A549 (cell line): ENCODE measurements at regions not wholly inside any gene's neighbourhood (a gene's known extent, or its start where the extent isn't known, plus 50 kb on each side); places are given as distances from the start of the nearest gene placed in this dataset.

Source experiments
- CBX2 ChIP-seq: fragments of 200-600 bp; sonication (generic); IDR thresholded peaks from 2 replicates; pipeline ENCODE4 v1.6.1; 2016; ENCODE audit warnings: low read depth, mild to moderate bottlenecking, borderline replicate concordance
- CHD2 ChIP-seq: fragments of 150-350 bp; IDR thresholded peaks from 2 replicates; pipeline ENCODE4 v1.6.1; 2014; ENCODE audit warnings: low read length; ENCODE audit not compliant: partially characterized antibody
- EP300 ChIP-seq, 2 experiments: fragments of >200 bp; sonication (Bioruptor Twin); formaldehyde crosslinking; IDR thresholded peaks; 2 replicates in 1 of 2; 3 replicates in 1 of 2; pipeline ENCODE4 v1.6.1; 2016 to 2017
- HDAC2 ChIP-seq: fragments of 200-600 bp; sonication (generic); IDR thresholded peaks from 2 replicates; pipeline ENCODE4 v1.6.1; 2016
- KDM5A ChIP-seq: fragments of 200-600 bp; sonication (generic); IDR thresholded peaks from 2 replicates; pipeline ENCODE4 v1.6.1; 2016; ENCODE audit warnings: antibody characterized with exemption, mild to moderate bottlenecking
- MAFK ChIP-seq: fragments of 450-650 bp; IDR thresholded peaks from 2 replicates; pipeline ENCODE4 v1.6.1; 2014; ENCODE audit not compliant: partially characterized antibody
- PHF8 ChIP-seq: fragments of 200-600 bp; sonication (generic); IDR thresholded peaks from 2 replicates; pipeline ENCODE4 v1.6.1; 2016; ENCODE audit warnings: low read depth, mild to moderate bottlenecking, antibody characterized with exemption, moderate library complexity, borderline replicate concordance
- RCOR1 ChIP-seq: fragments of 150-350 bp; IDR thresholded peaks from 2 replicates; pipeline ENCODE4 v1.6.1; 2014; ENCODE audit warnings: antibody characterized with exemption, low read length, low read depth
- SMC3 ChIP-seq: fragments of >200 bp; sonication (Bioruptor Twin); formaldehyde crosslinking; IDR thresholded peaks from 3 replicates; pipeline ENCODE4 v1.6.1; 2018; ENCODE audit warnings: inconsistent platforms
- TF ChIP-seq, protein P1 (sequence below): IDR thresholded peaks from 2 replicates; pipeline ENCODE4 v1.6.1; 2012
- TF ChIP-seq, protein P2 (sequence below): fragments of 450-650 bp; IDR thresholded peaks from 2 replicates; pipeline ENCODE4 v1.6.1; 2014; ENCODE audit warnings: antibody characterized with exemption
- TF ChIP-seq, protein P3 (sequence below): fragments of >200 bp; sonication (Bioruptor Twin); formaldehyde crosslinking; IDR thresholded peaks from 3 replicates; pipeline ENCODE4 v1.5.1; 2016
- TF ChIP-seq, protein P4 (sequence below): fragments of 250-450 bp; sonication (Bioruptor Pico); IDR thresholded peaks from 2 replicates; pipeline ENCODE4 v1.5.0; 2020; ENCODE audit warnings: low read depth, mild to moderate bottlenecking, moderate library complexity

DNA sequence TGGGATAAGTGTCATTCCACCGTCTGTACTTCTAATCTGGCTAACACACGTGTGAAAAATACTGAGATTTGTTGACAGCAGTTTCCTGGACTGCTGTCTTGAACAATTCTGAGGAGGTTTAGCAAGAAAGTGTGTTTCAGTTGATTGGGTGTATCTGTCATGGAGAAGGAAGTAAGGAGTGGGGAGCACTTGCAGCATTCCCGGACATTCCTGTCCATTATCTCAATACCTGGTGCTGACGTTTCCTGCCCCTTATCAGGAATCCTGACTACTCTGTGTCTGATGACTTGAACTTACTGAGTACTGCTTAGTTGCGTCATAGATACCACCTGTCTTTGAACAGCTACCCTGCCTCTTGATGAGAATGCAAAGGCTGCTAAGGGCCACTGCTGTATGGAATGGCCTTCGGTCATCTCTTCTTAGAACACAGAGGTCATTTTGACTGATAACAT lies 72.0 kb upstream of the VKORC1L1 start:
- TF ChIP-seq MAFK (no peak), RCOR1 (no peak), KDM5A (no peak), CBX2 (no peak), PHF8 (no peak), EP300 (IDR thresholded peaks at IDR 0.05) (no peak), HDAC2 (no peak), CHD2 (no peak), SMC3 (no peak)
- TF ChIP-seq, protein P1, sequence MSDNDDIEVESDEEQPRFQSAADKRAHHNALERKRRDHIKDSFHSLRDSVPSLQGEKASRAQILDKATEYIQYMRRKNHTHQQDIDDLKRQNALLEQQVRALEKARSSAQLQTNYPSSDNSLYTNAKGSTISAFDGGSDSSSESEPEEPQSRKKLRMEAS, result no peak
- TF ChIP-seq, protein P2, sequence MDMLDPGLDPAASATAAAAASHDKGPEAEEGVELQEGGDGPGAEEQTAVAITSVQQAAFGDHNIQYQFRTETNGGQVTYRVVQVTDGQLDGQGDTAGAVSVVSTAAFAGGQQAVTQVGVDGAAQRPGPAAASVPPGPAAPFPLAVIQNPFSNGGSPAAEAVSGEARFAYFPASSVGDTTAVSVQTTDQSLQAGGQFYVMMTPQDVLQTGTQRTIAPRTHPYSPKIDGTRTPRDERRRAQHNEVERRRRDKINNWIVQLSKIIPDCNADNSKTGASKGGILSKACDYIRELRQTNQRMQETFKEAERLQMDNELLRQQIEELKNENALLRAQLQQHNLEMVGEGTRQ, result no peak
- TF ChIP-seq, protein P3, sequence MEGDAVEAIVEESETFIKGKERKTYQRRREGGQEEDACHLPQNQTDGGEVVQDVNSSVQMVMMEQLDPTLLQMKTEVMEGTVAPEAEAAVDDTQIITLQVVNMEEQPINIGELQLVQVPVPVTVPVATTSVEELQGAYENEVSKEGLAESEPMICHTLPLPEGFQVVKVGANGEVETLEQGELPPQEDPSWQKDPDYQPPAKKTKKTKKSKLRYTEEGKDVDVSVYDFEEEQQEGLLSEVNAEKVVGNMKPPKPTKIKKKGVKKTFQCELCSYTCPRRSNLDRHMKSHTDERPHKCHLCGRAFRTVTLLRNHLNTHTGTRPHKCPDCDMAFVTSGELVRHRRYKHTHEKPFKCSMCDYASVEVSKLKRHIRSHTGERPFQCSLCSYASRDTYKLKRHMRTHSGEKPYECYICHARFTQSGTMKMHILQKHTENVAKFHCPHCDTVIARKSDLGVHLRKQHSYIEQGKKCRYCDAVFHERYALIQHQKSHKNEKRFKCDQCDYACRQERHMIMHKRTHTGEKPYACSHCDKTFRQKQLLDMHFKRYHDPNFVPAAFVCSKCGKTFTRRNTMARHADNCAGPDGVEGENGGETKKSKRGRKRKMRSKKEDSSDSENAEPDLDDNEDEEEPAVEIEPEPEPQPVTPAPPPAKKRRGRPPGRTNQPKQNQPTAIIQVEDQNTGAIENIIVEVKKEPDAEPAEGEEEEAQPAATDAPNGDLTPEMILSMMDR, result no peak
- TF ChIP-seq, protein P4, sequence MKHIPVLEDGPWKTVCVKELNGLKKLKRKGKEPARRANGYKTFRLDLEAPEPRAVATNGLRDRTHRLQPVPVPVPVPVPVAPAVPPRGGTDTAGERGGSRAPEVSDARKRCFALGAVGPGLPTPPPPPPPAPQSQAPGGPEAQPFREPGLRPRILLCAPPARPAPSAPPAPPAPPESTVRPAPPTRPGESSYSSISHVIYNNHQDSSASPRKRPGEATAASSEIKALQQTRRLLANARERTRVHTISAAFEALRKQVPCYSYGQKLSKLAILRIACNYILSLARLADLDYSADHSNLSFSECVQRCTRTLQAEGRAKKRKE (CRISPR knock-in tag), result no peak
